ENCODE measurements at regions not wholly inside any gene's neighbourhood (a gene's known extent, or its start where the extent isn't known, plus 50 kb on each side); places are given as distances from the start of the nearest gene placed in this dataset.

DNA sequence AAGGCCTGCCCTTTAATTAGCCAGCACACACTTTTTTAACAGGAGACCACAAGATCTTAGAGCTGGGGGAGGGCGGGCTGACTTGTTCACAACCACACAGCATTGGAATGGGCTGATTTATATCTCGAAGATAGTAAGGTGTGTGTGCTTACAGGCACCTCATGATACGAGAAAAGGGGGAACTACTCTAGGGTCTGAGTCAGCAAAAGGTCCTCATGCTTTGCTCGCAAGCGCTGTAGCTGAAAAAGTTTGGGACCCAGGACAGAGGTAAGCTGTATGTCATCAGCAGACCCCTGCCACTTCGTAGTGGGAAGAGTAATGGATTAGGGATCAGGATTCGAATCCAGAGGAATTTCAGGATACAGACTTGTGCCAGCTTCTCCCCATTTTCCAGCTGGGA, 88.9 kb upstream of the RBM19 start:
- H3K9me3 ChIP-seq: no peaks in the 10 kb centered on the region
- no peaks in the 10 kb centered on the region for H3K27me3 ChIP-seq
- no peak overlapping the region for H3K4me3 ChIP-seq
- H3K9ac ChIP-seq (ENCODE audit: low read depth in 2 of 2, low read length in 2 of 2): no peak overlapping the region
- intact Hi-C loops (cut with DNase I): no loop called here
- no peaks in the 10 kb centered on the region for H3K4me1 ChIP-seq
- H3K27ac ChIP-seq: no peak overlapping the region
- DNase-seq: no peak
- TF ChIP-seq, protein P1, sequence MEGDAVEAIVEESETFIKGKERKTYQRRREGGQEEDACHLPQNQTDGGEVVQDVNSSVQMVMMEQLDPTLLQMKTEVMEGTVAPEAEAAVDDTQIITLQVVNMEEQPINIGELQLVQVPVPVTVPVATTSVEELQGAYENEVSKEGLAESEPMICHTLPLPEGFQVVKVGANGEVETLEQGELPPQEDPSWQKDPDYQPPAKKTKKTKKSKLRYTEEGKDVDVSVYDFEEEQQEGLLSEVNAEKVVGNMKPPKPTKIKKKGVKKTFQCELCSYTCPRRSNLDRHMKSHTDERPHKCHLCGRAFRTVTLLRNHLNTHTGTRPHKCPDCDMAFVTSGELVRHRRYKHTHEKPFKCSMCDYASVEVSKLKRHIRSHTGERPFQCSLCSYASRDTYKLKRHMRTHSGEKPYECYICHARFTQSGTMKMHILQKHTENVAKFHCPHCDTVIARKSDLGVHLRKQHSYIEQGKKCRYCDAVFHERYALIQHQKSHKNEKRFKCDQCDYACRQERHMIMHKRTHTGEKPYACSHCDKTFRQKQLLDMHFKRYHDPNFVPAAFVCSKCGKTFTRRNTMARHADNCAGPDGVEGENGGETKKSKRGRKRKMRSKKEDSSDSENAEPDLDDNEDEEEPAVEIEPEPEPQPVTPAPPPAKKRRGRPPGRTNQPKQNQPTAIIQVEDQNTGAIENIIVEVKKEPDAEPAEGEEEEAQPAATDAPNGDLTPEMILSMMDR (IDR thresholded peaks at IDR 0.05): no peak
- no peaks in the 10 kb centered on the region for H3K36me3 ChIP-seq

DNA sequence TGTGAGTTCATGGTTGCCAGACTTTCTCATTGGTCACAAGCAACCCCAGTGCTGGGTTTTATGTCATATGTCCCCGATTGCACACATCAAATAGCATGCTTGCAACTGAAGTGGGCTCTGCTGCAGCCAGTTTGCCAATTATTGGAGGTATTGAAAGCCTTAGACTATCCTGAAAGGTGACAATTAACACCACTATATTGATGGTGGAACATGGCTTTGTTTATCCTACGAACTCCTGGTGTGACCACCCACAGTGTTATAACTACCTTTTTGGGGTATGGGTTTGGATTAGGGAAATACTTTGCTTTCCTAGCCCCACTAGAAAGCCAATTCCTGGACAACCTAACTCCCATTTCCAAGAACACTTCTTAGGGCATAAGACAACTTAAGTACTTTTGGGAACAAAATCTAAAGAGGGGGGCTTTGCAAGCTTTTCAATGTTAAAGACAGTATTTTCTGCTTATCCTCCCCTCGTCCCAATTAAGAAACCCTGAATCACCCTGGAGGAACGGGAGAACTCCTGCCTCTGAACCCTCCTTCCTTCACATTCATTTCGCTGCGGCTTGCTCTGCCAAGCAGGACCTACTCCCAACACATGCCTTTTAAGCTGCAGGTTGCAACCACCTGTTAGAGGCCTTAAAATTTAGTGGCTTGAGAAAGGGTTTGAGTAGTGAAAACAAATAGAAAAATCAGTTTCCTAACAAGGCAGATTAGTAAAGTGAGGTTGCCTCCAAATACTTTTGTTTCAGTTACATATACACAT, 80.3 kb upstream of the RBM19 start:
- DNase-seq: no peak
- no peaks in the 10 kb centered on the region for H3K36me3 ChIP-seq
- no peak overlapping the region for H3K27ac ChIP-seq
- intact Hi-C loops (cut with DNase I): no loop called here
- no peak overlapping the region for H3K9ac ChIP-seq (ENCODE audit: low read depth in 2 of 2, low read length in 2 of 2)
- TF ChIP-seq, protein P1 (IDR thresholded peaks at IDR 0.05): no peak
- no peaks in the 10 kb centered on the region for H3K27me3 ChIP-seq
- H3K4me1 ChIP-seq: no peaks in the 10 kb centered on the region
- H3K9me3 ChIP-seq: no peaks in the 10 kb centered on the region
- H3K4me3 ChIP-seq: no peak overlapping the region

DNA sequence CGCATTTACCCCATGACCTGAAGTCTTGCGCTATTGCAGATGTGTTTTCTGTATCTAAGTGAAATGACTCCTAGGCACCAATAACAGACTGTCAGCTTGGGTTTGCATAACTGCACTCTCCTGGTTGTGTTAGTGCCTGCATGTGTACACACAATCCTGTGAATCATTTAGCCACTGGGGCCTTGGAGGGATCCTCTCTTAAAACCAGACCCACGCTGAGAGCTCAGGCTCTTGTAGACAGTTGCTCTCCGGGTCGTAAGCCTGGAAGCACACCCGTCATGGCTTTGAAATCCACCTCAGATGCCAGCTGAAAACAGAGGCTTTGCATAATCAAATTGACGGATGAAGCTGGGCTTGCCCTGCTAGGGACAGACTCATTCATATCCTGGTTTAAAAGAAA, 79.2 kb upstream of the RBM19 start:
- TF ChIP-seq, protein P1 (IDR thresholded peaks at IDR 0.05): no peak
- Histone ChIP-seq H3K36me3 (no peaks in the 10 kb centered on the region), H3K9me3 (no peaks in the 10 kb centered on the region), H3K27ac (no peak overlapping the region), H3K9ac (ENCODE audit: low read depth in 2 of 2, low read length in 2 of 2) (no peak overlapping the region), H3K4me1 (no peaks in the 10 kb centered on the region), H3K4me3 (no peak overlapping the region), H3K27me3 (no peaks in the 10 kb centered on the region)
- intact Hi-C loops (cut with DNase I): no loop called here
- no peak for DNase-seq

DNA sequence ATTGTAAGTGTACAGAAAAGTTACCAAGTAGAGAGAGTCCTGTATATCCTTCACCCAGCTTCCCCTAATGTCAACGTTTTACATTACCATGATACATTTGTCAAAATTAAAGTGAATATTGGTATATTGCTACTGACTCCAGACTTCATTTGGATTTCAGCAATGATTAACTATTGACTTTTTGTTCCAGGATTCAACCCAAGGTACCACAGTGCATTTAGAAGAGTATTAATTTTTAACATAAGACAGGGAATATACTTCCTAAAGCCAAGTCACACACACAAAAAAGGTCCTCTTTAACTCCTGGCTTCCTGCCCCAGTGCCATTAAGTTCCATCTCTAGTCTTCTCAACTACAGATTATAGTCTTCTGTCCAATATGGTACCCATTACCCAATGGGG, 75.5 kb upstream of the RBM19 start:
- Histone ChIP-seq H3K4me3 (no peak overlapping the region), H3K4me1 (no peaks in the 10 kb centered on the region), H3K27ac (no peak overlapping the region), H3K9me3 (no peaks in the 10 kb centered on the region), H3K9ac (ENCODE audit: low read depth in 2 of 2, low read length in 2 of 2) (no peak overlapping the region), H3K27me3 (no peaks in the 10 kb centered on the region), H3K36me3 (no peaks in the 10 kb centered on the region)
- TF ChIP-seq, protein P1 (IDR thresholded peaks at IDR 0.05): no peak
- no peak for DNase-seq
- intact Hi-C loops (cut with DNase I): no loop called here

DNA sequence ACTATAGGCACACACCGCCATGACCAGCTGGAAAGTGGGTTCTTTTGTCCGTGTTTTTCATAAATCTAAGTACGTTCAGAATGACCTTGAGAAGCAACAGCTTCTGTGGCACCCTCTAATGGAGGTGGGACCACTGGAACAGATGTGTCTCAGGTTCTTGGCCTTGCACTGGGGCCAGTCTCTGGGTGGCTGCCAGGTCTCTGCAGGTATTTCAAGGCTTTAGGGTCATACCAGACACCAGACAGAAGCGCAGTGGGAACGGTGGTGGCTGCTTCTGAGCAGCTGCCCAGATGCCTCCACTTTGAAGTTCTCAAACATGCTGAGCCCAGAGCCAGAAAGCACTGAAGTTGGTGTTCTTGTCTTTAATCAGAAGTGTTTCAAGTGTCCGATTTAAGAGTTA, 75.0 kb upstream of the RBM19 start:
- TF ChIP-seq, protein P1 (IDR thresholded peaks at IDR 0.05): no peak

More for the DNA sequence above, 75.0 kb upstream of the RBM19 start:
- no peaks in the 10 kb centered on the region for H3K4me1 ChIP-seq
- H3K9ac ChIP-seq (ENCODE audit: low read depth in 2 of 2, low read length in 2 of 2): no peak overlapping the region
- no peak overlapping the region for H3K27ac ChIP-seq
- no peak for DNase-seq
- no peaks in the 10 kb centered on the region for H3K27me3 ChIP-seq
- H3K9me3 ChIP-seq: no peaks in the 10 kb centered on the region
- no peak overlapping the region for H3K4me3 ChIP-seq
- no peaks in the 10 kb centered on the region for H3K36me3 ChIP-seq
- intact Hi-C loops (cut with DNase I): no loop called here

All from colonic mucosa (tissue), 4 donors.